ENCODE measurements at regions not wholly inside any gene's neighbourhood (a gene's known extent, or its start where the extent isn't known, plus 50 kb on each side); places are given as distances from the start of the nearest gene placed in this dataset.

- TF ChIP-seq CTCF (conservative IDR thresholded peaks at IDR 0.05 in 1 of 2, IDR thresholded peaks at IDR 0.05 in 1 of 2; ENCODE audit: extremely low read depth in 1 of 2, insufficient read depth in 1 of 2, low read depth in 1 of 2, low read length in 2 of 2) (no peak), EZH2 (IDR thresholded peaks at IDR 0.05; ENCODE audit: borderline replicate concordance, low read length) (no peak)
Measured at GRCh38 chr11:8325591-8326304, 62.1 kb upstream of the LMO1 start.

Measured in mammary epithelial cell (primary cell).